HEK293 (cell line): ENCODE measurements at regions not wholly inside any gene's neighbourhood (a gene's known extent, or its start where the extent isn't known, plus 50 kb on each side); places are given as distances from the start of the nearest gene placed in this dataset.

Experiments
- CTCF ChIA-PET: fragments of 350-600 bp; formaldehyde crosslinking; extraction: SDS; loops from one replicate; lab custom pipeline; 2021; ENCODE audit warnings: antibody characterized with exemption; lab: Yijun Ruan, JAX
- POLR2A ChIA-PET: fragments of 300-600 bp; formaldehyde crosslinking; extraction: SDS; loops from one replicate; lab custom pipeline; 2020; ENCODE audit warnings: antibody characterized with exemption, inconsistent platforms; lab: Yijun Ruan, JAX
- H3K27ac ChIP-seq: fragments of 200-500 bp; sonication (Bioruptor generic); 2 replicates; pipeline ENCODE4 v1.5.1; 2014; ENCODE audit warnings: low read depth, low read length, control low read depth, inconsistent platforms; ENCODE audit errors: extremely low read depth
- H3K36me3 ChIP-seq, 2 experiments: fragments of 200-500 bp in 1 of 2; sonication (Bioruptor generic) in 1 of 2; 1 replicate in 1 of 2; 2 replicates in 1 of 2; pipeline ENCODE4 v1.5.1; 2014 to 2017; ENCODE audit warnings: inconsistent platforms in 2 of 2, low read length in 2 of 2; ENCODE audit not compliant: control insufficient read depth in 2 of 2, insufficient read depth in 1 of 2
- H3K4me1 ChIP-seq: fragments of 200-500 bp; sonication (Bioruptor generic); 2 replicates; pipeline ENCODE4 v1.5.1; 2014; ENCODE audit warnings: mild to moderate bottlenecking, low read length, inconsistent platforms; ENCODE audit not compliant: control insufficient read depth, insufficient read depth
- H3K4me3 ChIP-seq: 2 replicates; pipeline ENCODE4 v1.5.1; 2011; ENCODE audit warnings: low read depth, mild to moderate bottlenecking, control low read depth, low read length, moderate library complexity
- H3K9me3 ChIP-seq: fragments of 200-500 bp; sonication (Bioruptor generic); 2 replicates; pipeline ENCODE4 v1.5.1; 2014; ENCODE audit warnings: low read depth, low read length, inconsistent platforms; ENCODE audit not compliant: control insufficient read depth, insufficient read depth
- GFI1B ChIP-seq: fragments of 450-650 bp; formaldehyde crosslinking; IDR thresholded peaks from 2 replicates; pipeline ENCODE4 v1.5.1; 2016; ENCODE audit warnings: missing biosample characterization, missing genetic modification characterization
- GLIS1 ChIP-seq: fragments of 450-650 bp; formaldehyde crosslinking; IDR thresholded peaks from 2 replicates; pipeline ENCODE4 v1.5.1; 2016; ENCODE audit warnings: missing biosample characterization, missing genetic modification characterization
- HOXA7 ChIP-seq: sonication (generic); formaldehyde crosslinking; IDR thresholded peaks from 2 replicates; pipeline ENCODE4 v1.8.1; 2022; ENCODE audit warnings: missing genetic modification reagents, borderline replicate concordance
- ZBTB26 ChIP-seq: fragments of 450-650 bp; formaldehyde crosslinking; optimal IDR thresholded peaks from 2 replicates; pipeline ENCODE3; 2016; ENCODE audit warnings: missing biosample characterization, mild to moderate bottlenecking, missing genetic modification characterization
- ZFHX2 ChIP-seq: fragments of 450-650 bp; formaldehyde crosslinking; conservative IDR thresholded peaks from 2 replicates; pipeline ENCODE4 v1.5.1; 2016; ENCODE audit warnings: missing biosample characterization, missing genetic modification characterization
- ZNF114 ChIP-seq: fragments of 450-650 bp; formaldehyde crosslinking; IDR thresholded peaks from 2 replicates; pipeline ENCODE4 v1.5.0; 2017; ENCODE audit warnings: missing biosample characterization, missing genetic modification characterization
- ZNF2 ChIP-seq: fragments of 450-650 bp; formaldehyde crosslinking; IDR thresholded peaks from 2 replicates; pipeline ENCODE4 v1.5.1; 2016; ENCODE audit warnings: missing biosample characterization, missing genetic modification characterization
- ZNF202 ChIP-seq: fragments of 450-650 bp; formaldehyde crosslinking; IDR thresholded peaks from 2 replicates; pipeline ENCODE4 v1.5.1; 2016; ENCODE audit warnings: missing biosample characterization, missing genetic modification characterization, borderline replicate concordance
- ZNF311 ChIP-seq: fragments of 450-650 bp; formaldehyde crosslinking; IDR thresholded peaks from 2 replicates; pipeline ENCODE4 v1.5.1; 2017; ENCODE audit warnings: missing biosample characterization, missing genetic modification characterization, borderline replicate concordance
- ZNF394 ChIP-seq: fragments of 450-650 bp; formaldehyde crosslinking; IDR thresholded peaks from 2 replicates; pipeline ENCODE4 v1.5.1; 2016; ENCODE audit warnings: missing biosample characterization, missing genetic modification characterization, mild to moderate bottlenecking, moderate library complexity, borderline replicate concordance
- ZNF48 ChIP-seq: fragments of 450-650 bp; formaldehyde crosslinking; IDR thresholded peaks from 2 replicates; pipeline ENCODE4 v1.5.1; 2016; ENCODE audit warnings: missing biosample characterization, missing genetic modification characterization
- ZNF488 ChIP-seq: fragments of 450-650 bp; formaldehyde crosslinking; IDR thresholded peaks from 2 replicates; pipeline ENCODE4 v1.5.1; 2016; ENCODE audit warnings: missing biosample characterization, missing genetic modification characterization
- ZNF514 ChIP-seq: fragments of 450-650 bp; formaldehyde crosslinking; IDR thresholded peaks from 2 replicates; pipeline ENCODE4 v1.5.1; 2016; ENCODE audit warnings: missing biosample characterization, missing genetic modification characterization
- ZNF560 ChIP-seq: fragments of 450-650 bp; formaldehyde crosslinking; IDR thresholded peaks from 2 replicates; pipeline ENCODE4 v1.5.1; 2017; ENCODE audit warnings: missing biosample characterization, missing genetic modification characterization, borderline replicate concordance
- ZNF791 ChIP-seq: fragments of 450-650 bp; formaldehyde crosslinking; IDR thresholded peaks from 2 replicates; pipeline ENCODE4 v1.5.1; 2016; ENCODE audit warnings: missing biosample characterization, missing genetic modification characterization
- ZSCAN18 ChIP-seq: fragments of 450-650 bp; formaldehyde crosslinking; IDR thresholded peaks from 2 replicates; pipeline ENCODE4 v1.5.1; 2016; ENCODE audit warnings: missing biosample characterization, missing genetic modification characterization
- TF ChIP-seq, protein P1 (sequence below): fragments of 450-650 bp; formaldehyde crosslinking; IDR thresholded peaks from 2 replicates; pipeline ENCODE4 v1.5.1; 2016; ENCODE audit warnings: missing biosample characterization, missing genetic modification characterization
- TF ChIP-seq, protein P2 (sequence below): fragments of 450-650 bp; formaldehyde crosslinking; IDR thresholded peaks from 2 replicates; pipeline ENCODE4 v1.5.1; 2016; ENCODE audit warnings: missing biosample characterization, missing genetic modification characterization

DNA sequence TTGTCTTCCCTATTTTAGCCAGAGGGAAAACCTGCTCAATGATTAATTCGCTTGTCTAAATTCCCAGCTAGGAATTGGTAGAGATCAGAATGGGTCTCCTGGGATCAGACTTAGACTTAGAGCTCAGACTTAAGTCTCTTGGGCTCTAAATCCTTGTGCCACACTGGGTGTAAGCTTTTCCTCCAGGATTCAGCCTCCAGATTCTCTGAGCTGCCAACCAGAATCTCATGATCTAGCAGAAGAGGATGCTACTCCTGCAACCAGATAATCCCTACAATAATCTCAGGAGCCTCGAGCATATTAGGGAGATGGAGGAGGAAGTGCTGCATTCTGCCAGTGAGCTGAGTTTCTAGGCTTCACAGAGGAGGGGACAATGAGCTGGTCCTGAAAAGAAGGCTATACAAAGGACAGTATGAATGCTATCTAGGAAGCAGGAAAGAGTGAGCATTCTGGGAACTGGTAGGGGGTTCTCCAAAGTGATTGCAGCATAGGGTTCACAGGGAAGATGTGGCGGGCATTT, 211.6 kb upstream of the SESN3 start:
- no peak overlapping the region for H3K4me3 ChIP-seq
- H3K36me3 ChIP-seq, result no peaks in the 10 kb centered on the region
- H3K9me3 ChIP-seq, result no peaks in the 10 kb centered on the region
- ChIA-PET POLR2A (no interaction called here), CTCF (no interaction called here)
- H3K4me1 ChIP-seq, result no peaks in the 10 kb centered on the region
- TF ChIP-seq ZNF791 (tag by site-specific recombination), result no peak
- TF ChIP-seq ZNF514, result no peak
- TF ChIP-seq, protein P1, sequence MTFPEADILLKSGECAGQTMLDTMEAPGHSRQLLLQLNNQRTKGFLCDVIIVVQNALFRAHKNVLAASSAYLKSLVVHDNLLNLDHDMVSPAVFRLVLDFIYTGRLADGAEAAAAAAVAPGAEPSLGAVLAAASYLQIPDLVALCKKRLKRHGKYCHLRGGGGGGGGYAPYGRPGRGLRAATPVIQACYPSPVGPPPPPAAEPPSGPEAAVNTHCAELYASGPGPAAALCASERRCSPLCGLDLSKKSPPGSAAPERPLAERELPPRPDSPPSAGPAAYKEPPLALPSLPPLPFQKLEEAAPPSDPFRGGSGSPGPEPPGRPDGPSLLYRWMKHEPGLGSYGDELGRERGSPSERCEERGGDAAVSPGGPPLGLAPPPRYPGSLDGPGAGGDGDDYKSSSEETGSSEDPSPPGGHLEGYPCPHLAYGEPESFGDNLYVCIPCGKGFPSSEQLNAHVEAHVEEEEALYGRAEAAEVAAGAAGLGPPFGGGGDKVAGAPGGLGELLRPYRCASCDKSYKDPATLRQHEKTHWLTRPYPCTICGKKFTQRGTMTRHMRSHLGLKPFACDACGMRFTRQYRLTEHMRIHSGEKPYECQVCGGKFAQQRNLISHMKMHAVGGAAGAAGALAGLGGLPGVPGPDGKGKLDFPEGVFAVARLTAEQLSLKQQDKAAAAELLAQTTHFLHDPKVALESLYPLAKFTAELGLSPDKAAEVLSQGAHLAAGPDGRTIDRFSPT, result no peak
- TF ChIP-seq GLIS1 (tag by site-specific recombination), result no peak
- TF ChIP-seq ZFHX2 (tag by site-specific recombination), result no peak
- TF ChIP-seq ZNF2 (tag by site-specific recombination), result no peak
- no peak for TF ChIP-seq HOXA7 (CRISPR knock-in tag)
- TF ChIP-seq ZNF202 (tag by site-specific recombination), result no peak
- TF ChIP-seq, protein P2, sequence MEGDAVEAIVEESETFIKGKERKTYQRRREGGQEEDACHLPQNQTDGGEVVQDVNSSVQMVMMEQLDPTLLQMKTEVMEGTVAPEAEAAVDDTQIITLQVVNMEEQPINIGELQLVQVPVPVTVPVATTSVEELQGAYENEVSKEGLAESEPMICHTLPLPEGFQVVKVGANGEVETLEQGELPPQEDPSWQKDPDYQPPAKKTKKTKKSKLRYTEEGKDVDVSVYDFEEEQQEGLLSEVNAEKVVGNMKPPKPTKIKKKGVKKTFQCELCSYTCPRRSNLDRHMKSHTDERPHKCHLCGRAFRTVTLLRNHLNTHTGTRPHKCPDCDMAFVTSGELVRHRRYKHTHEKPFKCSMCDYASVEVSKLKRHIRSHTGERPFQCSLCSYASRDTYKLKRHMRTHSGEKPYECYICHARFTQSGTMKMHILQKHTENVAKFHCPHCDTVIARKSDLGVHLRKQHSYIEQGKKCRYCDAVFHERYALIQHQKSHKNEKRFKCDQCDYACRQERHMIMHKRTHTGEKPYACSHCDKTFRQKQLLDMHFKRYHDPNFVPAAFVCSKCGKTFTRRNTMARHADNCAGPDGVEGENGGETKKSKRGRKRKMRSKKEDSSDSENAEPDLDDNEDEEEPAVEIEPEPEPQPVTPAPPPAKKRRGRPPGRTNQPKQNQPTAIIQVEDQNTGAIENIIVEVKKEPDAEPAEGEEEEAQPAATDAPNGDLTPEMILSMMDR (tag by site-specific recombination), result no peak
- TF ChIP-seq ZSCAN18 (tag by site-specific recombination), result no peak
- no peak for TF ChIP-seq ZNF48 (tag by site-specific recombination)
- no peak for TF ChIP-seq ZNF311 (tag by site-specific recombination)
- no peak for TF ChIP-seq ZNF560 (tag by site-specific recombination)
- no peak for TF ChIP-seq GFI1B
- TF ChIP-seq ZNF488 (tag by site-specific recombination), result no peak
- no peak for TF ChIP-seq ZBTB26 (tag by site-specific recombination)
- no peak overlapping the region for H3K27ac ChIP-seq

DNA sequence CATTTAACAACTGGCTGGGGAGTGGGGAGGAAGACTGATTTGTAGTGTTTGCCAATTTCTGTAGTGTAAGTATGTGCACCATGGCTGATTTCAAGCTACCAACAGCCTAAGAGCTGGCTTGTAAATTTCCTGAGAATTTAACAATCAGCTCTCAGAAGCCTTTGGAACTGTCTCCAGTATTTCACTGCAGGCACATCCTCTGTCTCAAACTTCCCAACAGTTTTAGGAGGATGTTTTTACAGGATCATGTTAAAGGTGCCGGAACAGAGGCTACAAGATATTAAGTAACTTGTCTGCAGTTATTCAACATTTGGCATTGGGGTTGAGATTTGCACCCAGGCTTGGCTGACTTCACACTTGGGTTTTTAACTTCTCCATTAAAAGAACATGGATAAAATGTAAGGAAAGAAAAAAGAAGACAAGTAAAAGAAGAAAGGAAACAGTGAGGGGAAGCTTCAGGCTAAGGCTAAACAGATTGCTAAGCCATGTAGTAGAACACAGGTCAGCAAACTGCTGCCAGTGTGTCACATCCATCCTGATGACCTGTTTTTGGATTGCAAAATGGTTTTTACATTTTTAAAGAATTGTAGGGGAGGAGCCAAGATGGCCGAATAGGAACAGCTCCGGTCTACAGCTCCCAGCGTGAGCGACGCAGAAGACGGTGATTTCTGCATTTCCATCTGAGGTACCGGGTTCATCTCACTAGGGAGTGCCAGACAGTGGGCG, 204.8 kb upstream of the SESN3 start:
- H3K4me1 ChIP-seq, result no peaks in the 10 kb centered on the region
- CTCF ChIA-PET, result interaction anchor here (1.3 kb wide), 1 partner anchor 269 kb away, joined by 4 read pairs; no protein-coding TSS in a partner anchor
- H3K27ac ChIP-seq, result no peak overlapping the region
- no peaks in the 10 kb centered on the region for H3K9me3 ChIP-seq
- no peaks in the 10 kb centered on the region for H3K36me3 ChIP-seq
- POLR2A ChIA-PET, result no interaction called here
- H3K4me3 ChIP-seq, result no peak overlapping the region
- TF ChIP-seq ZNF114 (tag by site-specific recombination) (no peak), ZNF394 (tag by site-specific recombination) (no peak)
